Skeletal muscle tissue (tissue), 3 donors: ENCODE measurements at regions not wholly inside any gene's neighbourhood (a gene's known extent, or its start where the extent isn't known, plus 50 kb on each side); places are given as distances from the start of the nearest gene placed in this dataset.

Experiments
- H3K27ac ChIP-seq: one replicate; pipeline ENCODE4 v1.7.0; 2013; ENCODE audit warnings: mild to moderate bottlenecking, low read depth, low read length, inconsistent platforms
- H3K27me3 ChIP-seq, 3 donors: one replicate each; pipeline ENCODE4 v1.7.0; 2013; ENCODE audit warnings: low read length in 3 of 3; ENCODE audit not compliant: control insufficient read depth in 3 of 3, insufficient read depth in 3 of 3
- H3K36me3 ChIP-seq, 3 donors: one replicate each; pipeline ENCODE4 v1.7.0; 2013; ENCODE audit warnings: low read length in 3 of 3; ENCODE audit not compliant: control insufficient read depth in 3 of 3, insufficient read depth in 3 of 3
- H3K4me1 ChIP-seq, 3 donors: one replicate each; pipeline ENCODE4 v1.7.0; 2013; ENCODE audit warnings: low read length in 3 of 3, mild to moderate bottlenecking in 3 of 3; ENCODE audit not compliant: control insufficient read depth in 3 of 3, insufficient read depth in 3 of 3
- H3K4me3 ChIP-seq, 3 donors: one replicate each; pipeline ENCODE4 v1.7.0; 2013; ENCODE audit warnings: low read length in 3 of 3
- H3K9ac ChIP-seq, 3 donors: one replicate each; pipeline ENCODE4 v1.7.0; 2013; ENCODE audit warnings: low read length in 3 of 3, mild to moderate bottlenecking in 3 of 3, moderate library complexity in 2 of 3, low read depth in 1 of 3
- H3K9me3 ChIP-seq, 3 donors: one replicate each; pipeline ENCODE4 v1.7.0; 2013; ENCODE audit warnings: low read length in 3 of 3; ENCODE audit not compliant: control insufficient read depth in 3 of 3
- donor health status: Osteomylitis.

DNA sequence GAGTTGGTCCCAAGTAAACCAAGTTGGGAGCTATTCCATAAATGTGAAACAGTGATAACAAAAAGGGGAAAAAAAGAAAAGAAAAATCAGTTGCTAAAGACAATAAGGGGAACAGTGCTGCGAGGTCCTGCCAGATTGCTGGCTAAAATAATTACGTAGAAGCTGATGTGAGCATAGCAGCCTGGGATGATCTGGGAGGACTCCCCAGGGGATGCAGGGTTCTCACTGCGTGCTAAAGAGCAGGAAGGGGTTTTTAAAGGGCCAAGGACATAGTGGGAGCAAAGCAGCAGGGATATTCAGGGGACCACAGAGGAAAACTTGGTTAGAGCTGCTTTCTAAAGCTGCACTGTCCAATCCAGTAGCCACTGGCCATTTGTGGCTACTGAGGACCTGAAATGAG lies 133.0 kb upstream of the UMPS start:
- no peak overlapping the region for H3K4me3 ChIP-seq
- H3K9me3 ChIP-seq = no peaks in the 10 kb centered on the region
- peaks cover 35 to 48% (median 41%) of the 10 kb centered on the region in 3 donors for H3K4me1 ChIP-seq
- no peaks in the 10 kb centered on the region for H3K27me3 ChIP-seq
- no peak overlapping the region for H3K27ac ChIP-seq
- no peaks in the 10 kb centered on the region for H3K36me3 ChIP-seq
- peak overlapping the region in 1 of 3 donors; percentile 3 for H3K9ac ChIP-seq

DNA sequence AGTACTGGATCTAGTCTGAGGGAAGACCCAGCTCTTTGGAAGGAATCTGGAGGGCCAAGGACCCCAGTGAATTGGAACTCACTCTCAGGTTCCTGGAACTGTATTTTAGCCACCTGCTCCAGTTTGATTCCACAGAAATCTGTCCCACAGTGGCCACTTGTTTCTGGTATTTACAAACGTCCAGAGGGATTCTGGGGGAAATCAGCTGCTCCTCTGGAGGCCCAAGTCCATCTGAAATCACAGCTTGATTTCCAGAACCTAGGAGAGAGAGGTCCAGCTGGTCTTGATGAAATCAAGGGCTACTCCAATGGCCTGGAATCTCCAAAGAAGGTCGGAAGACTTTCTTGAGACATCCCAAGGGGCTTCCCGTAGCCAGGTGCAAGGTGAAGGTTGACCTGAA lies 132.3 kb upstream of the UMPS start:
- no peak overlapping the region for H3K4me3 ChIP-seq
- no peak overlapping the region for H3K9ac ChIP-seq

DNA sequence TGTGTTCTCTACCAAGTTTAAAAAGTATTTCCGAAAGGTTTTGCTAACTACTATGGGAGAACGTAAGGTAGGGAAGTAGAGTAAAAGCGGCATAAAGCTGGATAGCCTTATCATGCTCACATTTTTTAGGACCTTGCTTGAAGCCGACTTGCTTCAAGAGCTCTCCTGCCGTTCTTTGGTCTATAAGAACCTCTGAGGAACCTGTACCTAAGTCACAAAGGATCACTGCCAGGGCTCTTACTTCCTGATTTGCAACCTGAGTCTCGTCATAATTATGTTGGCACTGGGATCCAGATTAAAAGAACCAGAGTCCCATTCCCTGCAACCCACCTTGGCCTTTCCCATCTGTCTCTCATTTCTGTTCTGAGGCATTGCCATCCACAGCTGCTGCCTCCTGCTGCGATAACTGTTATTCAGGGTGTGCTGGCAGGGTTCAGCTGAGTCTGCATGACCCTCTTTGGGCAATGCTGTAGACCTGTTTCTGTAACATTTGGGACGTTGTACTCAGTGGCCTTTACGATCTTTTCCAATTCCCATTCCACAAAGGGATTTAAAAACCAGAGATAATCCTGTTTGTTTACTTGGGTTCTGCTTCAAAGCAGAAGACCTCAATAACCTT lies 131.0 kb upstream of the UMPS start:
- peak overlapping the region in 1 of 3 donors; percentile 33 for H3K9ac ChIP-seq
- peak overlapping the region in 1 of 3 donors; percentile 49 for H3K4me3 ChIP-seq
- H3K27me3 ChIP-seq = no peaks in the 10 kb centered on the region
- peaks cover 35 to 47% (median 42%) of the 10 kb centered on the region in 3 donors for H3K4me1 ChIP-seq
- peak overlapping the region; percentile 74 for H3K27ac ChIP-seq
- H3K36me3 ChIP-seq = no peaks in the 10 kb centered on the region
- H3K9me3 ChIP-seq = no peaks in the 10 kb centered on the region

More for the DNA sequence above, 132.3 kb upstream of the UMPS start:
- Histone ChIP-seq H3K9me3 (no peaks in the 10 kb centered on the region), H3K27ac (peak overlapping the region; percentile 74), H3K4me1 (peaks cover 30 to 44% (median 38%) of the 10 kb centered on the region in 3 donors), H3K36me3 (no peaks in the 10 kb centered on the region), H3K27me3 (no peaks in the 10 kb centered on the region)

- Histone ChIP-seq H3K36me3 (no peaks in the 10 kb centered on the region), H3K9ac (peak overlapping the region in 1 of 3 donors; percentile 28), H3K9me3 (no peaks in the 10 kb centered on the region), H3K27ac (peak overlapping the region; percentile 74), H3K4me1 (peaks cover 35 to 47% (median 42%) of the 10 kb centered on the region in 3 donors), H3K27me3 (no peaks in the 10 kb centered on the region), H3K4me3 (peak overlapping the region; percentile 23 to 49 (median 28))
Observed at GRCh38 chr3:124599779-124600693, 130.2 kb upstream of the UMPS start.

GRCh38 chr3:124600765-124601164 lies 129.5 kb upstream of the UMPS start:
- H3K4me1 ChIP-seq = peaks cover 37 to 51% (median 42%) of the 10 kb centered on the region in 3 donors
- no peak overlapping the region for H3K4me3 ChIP-seq
- H3K27ac ChIP-seq = peak overlapping the region; percentile 74
- H3K9me3 ChIP-seq = no peaks in the 10 kb centered on the region
- H3K27me3 ChIP-seq = no peaks in the 10 kb centered on the region
- no peaks in the 10 kb centered on the region for H3K36me3 ChIP-seq
- H3K9ac ChIP-seq = no peak overlapping the region

GRCh38 chr3:124601190-124601589 lies 129.1 kb upstream of the UMPS start:
- peaks cover 42 to 55% (median 44%) of the 10 kb centered on the region in 3 donors for H3K4me1 ChIP-seq
- no peaks in the 10 kb centered on the region for H3K9me3 ChIP-seq
- H3K27ac ChIP-seq = peak overlapping the region; percentile 74
- H3K4me3 ChIP-seq = no peak overlapping the region
- no peaks in the 10 kb centered on the region for H3K36me3 ChIP-seq
- no peaks in the 10 kb centered on the region for H3K27me3 ChIP-seq
- H3K9ac ChIP-seq = no peak overlapping the region

DNA sequence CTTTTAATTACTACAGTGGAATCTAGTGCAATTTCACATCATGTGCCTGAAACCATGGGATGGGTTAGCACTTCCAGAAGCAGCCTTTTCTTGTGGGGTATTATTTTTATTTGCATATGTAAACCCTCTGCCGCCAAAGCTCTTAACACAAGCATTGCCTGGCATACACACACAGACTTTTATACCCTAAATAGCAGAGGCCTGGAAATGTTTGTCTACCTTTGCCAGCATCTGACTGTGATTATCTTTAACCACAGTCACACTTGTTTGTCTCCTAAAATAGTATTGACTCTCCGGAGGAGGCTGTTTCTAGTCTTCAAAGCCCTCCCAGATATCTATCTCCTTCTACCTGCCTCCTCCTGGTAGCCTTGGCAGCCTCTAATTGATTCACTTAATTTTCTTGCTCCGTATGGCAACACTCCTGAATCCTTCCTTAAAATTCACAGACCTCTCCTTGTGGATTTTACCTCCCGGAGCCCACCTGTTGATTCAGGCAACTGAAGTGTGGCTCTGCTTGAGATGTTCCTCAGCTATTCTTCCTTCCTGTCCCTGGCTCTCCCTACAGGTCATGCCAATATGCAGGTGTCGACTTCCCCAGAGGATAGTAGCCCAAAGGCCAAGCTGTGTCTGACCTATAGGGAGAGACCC lies 127.1 kb upstream of the UMPS start:
- Histone ChIP-seq H3K4me1 (peaks cover 39 to 63% (median 43%) of the 10 kb centered on the region in 3 donors), H3K27me3 (no peaks in the 10 kb centered on the region), H3K9ac (peak overlapping the region in 1 of 3 donors; percentile 1), H3K4me3 (peak overlapping the region in 1 of 3 donors; percentile 27), H3K36me3 (no peaks in the 10 kb centered on the region), H3K9me3 (no peaks in the 10 kb centered on the region), H3K27ac (peak overlapping the region; percentile 74)

DNA sequence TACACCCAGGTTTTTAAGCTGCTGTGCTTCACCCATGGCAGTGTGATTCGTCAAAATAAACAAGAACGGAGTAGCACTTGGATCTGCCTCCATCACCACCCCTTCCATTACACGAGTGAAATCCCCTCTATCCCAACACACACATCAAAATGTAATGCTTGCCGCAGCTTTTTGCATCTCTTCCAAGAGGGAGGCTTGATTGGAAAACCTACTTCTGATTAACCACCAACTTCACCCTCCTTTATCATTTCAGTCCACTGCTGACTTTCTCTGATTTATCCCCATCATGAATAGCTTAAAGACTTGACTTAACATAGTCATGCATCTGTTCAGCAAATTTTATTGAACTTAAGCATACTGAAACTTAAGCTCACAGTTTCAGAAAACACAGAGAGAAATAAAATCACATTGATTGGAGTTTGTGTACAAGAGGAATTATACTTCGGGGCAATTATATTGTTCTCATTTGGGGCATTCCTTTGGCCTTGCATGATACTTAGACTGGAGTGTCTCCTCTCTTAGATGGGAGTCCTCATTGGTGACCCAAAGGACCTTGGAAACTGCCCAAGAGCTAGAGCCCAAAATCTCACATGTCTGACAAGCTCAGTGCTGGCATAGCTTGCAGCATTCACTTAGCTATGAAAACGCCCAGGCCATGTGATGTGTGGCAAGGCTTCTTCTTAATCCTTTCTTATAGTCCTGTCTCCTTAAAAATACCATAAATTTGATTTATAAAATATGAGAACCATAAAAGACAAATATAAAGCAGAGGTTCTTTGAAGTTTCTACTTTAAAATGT lies 124.3 kb upstream of the UMPS start:
- H3K27me3 ChIP-seq = no peaks in the 10 kb centered on the region
- no peaks in the 10 kb centered on the region for H3K9me3 ChIP-seq
- peaks cover 26 to 51% (median 35%) of the 10 kb centered on the region in 3 donors for H3K4me1 ChIP-seq
- no peak overlapping the region for H3K4me3 ChIP-seq
- H3K36me3 ChIP-seq = no peaks in the 10 kb centered on the region
- no peak overlapping the region for H3K9ac ChIP-seq
- H3K27ac ChIP-seq = no peak overlapping the region

DNA sequence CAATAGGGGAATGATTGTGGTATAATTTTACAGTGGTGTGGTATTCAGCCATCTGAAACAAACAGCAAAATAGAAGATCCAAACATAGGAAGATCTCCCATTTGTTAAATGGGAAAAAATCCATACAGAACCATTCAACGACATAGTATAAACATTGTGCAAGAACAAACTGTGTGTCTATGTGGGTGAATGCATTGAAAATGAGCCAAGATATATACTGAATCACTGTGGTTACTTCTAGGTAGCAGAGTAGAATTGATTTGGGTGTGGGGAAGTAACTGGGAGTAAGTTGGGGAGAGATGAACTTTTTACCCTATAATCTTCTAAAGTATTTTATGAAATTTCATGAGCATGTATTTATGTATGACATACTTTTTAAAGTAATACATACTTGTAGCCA lies 123.1 kb upstream of the UMPS start:
- Histone ChIP-seq H3K9ac (no peak overlapping the region), H3K27me3 (no peaks in the 10 kb centered on the region), H3K4me3 (no peak overlapping the region), H3K36me3 (no peaks in the 10 kb centered on the region), H3K9me3 (no peaks in the 10 kb centered on the region), H3K27ac (no peak overlapping the region), H3K4me1 (peaks cover 25 to 45% (median 30%) of the 10 kb centered on the region in 3 donors)
